Neural cell (in vitro differentiated cells): ENCODE measurements at regions not wholly inside any gene's neighbourhood (a gene's known extent, or its start where the extent isn't known, plus 50 kb on each side); places are given as distances from the start of the nearest gene placed in this dataset.

Experiments used
- H2AFZ ChIP-seq: fragments of 200-600, 300-800 bp; sonication (generic), shearing (Covaris generic); 2 replicates; pipeline ENCODE4 v1.6.0; 2014; ENCODE audit warnings: low read depth, mild to moderate bottlenecking, antibody characterized with exemption, low read length, moderate library complexity
- H3F3A ChIP-seq: fragments of 200-600 bp; shearing (Covaris generic); 2 replicates; pipeline ENCODE4 v1.6.1; 2016; ENCODE audit warnings: mild to moderate bottlenecking, moderate library complexity, mixed read lengths, antibody characterized with exemption, low read length; ENCODE audit not compliant: insufficient read depth, poor library complexity, severe bottlenecking
- H3K27ac ChIP-seq: fragments of 200-600, 300-800 bp; sonication (generic), shearing (Covaris generic); 2 replicates; pipeline ENCODE4 v1.5.1; 2014; ENCODE audit warnings: mild to moderate bottlenecking, low read length, moderate library complexity
- H3K27me3 ChIP-seq: fragments of 300-800, 200-600 bp; sonication (generic), shearing (Covaris generic); 2 replicates; pipeline ENCODE4 v1.6.0; 2014; ENCODE audit warnings: mild to moderate bottlenecking, low read depth, low read length, moderate library complexity; ENCODE audit not compliant: insufficient read depth
- H3K36me3 ChIP-seq: fragments of 300-800, 200-600 bp; sonication (generic), shearing (Covaris generic); 2 replicates; pipeline ENCODE4 v1.5.1; 2014; ENCODE audit warnings: mild to moderate bottlenecking, antibody characterized with exemption, low read length, moderate library complexity; ENCODE audit not compliant: insufficient read depth
- H3K4me2 ChIP-seq: fragments of 300-800, 200-600 bp; sonication (generic), shearing (Covaris generic); 2 replicates; pipeline ENCODE4 v1.6.0; 2014; ENCODE audit warnings: mild to moderate bottlenecking, low read length
- H3K4me3 ChIP-seq: fragments of 300-800, 200-600 bp; sonication (generic), shearing (Covaris generic); 2 replicates; pipeline ENCODE4 v1.5.1; 2014; ENCODE audit warnings: mild to moderate bottlenecking, low read length, moderate library complexity
- H3K79me2 ChIP-seq: fragments of 200-600 bp; shearing (Covaris generic); replicated peaks from 2 replicates; pipeline ENCODE4 v1.6.0; 2014; ENCODE audit warnings: mild to moderate bottlenecking, low read length, moderate library complexity; ENCODE audit not compliant: insufficient read depth
- H3K9ac ChIP-seq: fragments of 300-800, 200-600 bp; sonication (generic), shearing (Covaris generic); 2 replicates; pipeline ENCODE4 v1.6.1; 2016; ENCODE audit warnings: mild to moderate bottlenecking, low read length, mixed read lengths
- H3K9me2 ChIP-seq: fragments of 200-600 bp; shearing (Covaris generic); 2 replicates; pipeline ENCODE4 v1.6.1; 2016; ENCODE audit warnings: mild to moderate bottlenecking, low read length, mixed read lengths; ENCODE audit not compliant: insufficient read depth
- H3K9me3 ChIP-seq: fragments of 200-600, 300-800 bp; sonication (generic), shearing (Covaris generic); 2 replicates; pipeline ENCODE4 v1.6.1; 2016; ENCODE audit warnings: mild to moderate bottlenecking, mixed run types, low read length, moderate library complexity, mixed read lengths
- H4K20me1 ChIP-seq: fragments of 200-600 bp; shearing (Covaris generic); 2 replicates; pipeline ENCODE4 v1.6.1; 2016; ENCODE audit warnings: mild to moderate bottlenecking, mixed run types; ENCODE audit not compliant: insufficient read depth
- CTCF ChIP-seq: fragments of 450-650 bp; IDR thresholded peaks from 2 replicates; pipeline ENCODE4 v1.5.1; 2014; ENCODE audit warnings: antibody characterized with exemption, mild to moderate bottlenecking, moderate library complexity; ENCODE audit not compliant: poor library complexity, severe bottlenecking
- EP300 ChIP-seq: fragments of 450-650 bp; conservative IDR thresholded peaks from 2 replicates; pipeline ENCODE4 v1.6.1; 2014; ENCODE audit warnings: antibody characterized with exemption, mild to moderate bottlenecking, moderate library complexity; ENCODE audit not compliant: poor library complexity, severe bottlenecking
- EZH2 ChIP-seq: fragments of 200-600, 300-800 bp; shearing (Covaris generic), sonication (generic); IDR thresholded peaks from 2 replicates; pipeline ENCODE4 v1.6.1; 2014; ENCODE audit warnings: antibody characterized with exemption, low read length, borderline replicate concordance, mild to moderate bottlenecking; ENCODE audit not compliant: insufficient read depth, poor library complexity, severe bottlenecking
- MXI1 ChIP-seq: fragments of 450-650 bp; conservative IDR thresholded peaks from 2 replicates; pipeline ENCODE4 v1.6.1; 2014; ENCODE audit warnings: antibody characterized with exemption, mild to moderate bottlenecking; ENCODE audit not compliant: poor library complexity, severe bottlenecking
- POLR2AphosphoS5 ChIP-seq: IDR thresholded peaks from 2 replicates; pipeline ENCODE4 v1.6.1; 2012
- RAD21 ChIP-seq: fragments of 450-650 bp; conservative IDR thresholded peaks from 2 replicates; pipeline ENCODE4 v1.6.1; 2014; ENCODE audit warnings: antibody characterized with exemption, mild to moderate bottlenecking, moderate library complexity
- REST ChIP-seq: IDR thresholded peaks from 2 replicates; pipeline ENCODE4 v1.6.1; 2012; ENCODE audit warnings: borderline replicate concordance
- SMC3 ChIP-seq: fragments of 450-650 bp; conservative IDR thresholded peaks from 2 replicates; pipeline ENCODE4 v1.6.1; 2014; ENCODE audit warnings: antibody characterized with exemption, mild to moderate bottlenecking, moderate library complexity; ENCODE audit not compliant: poor library complexity
- TAF1 ChIP-seq: IDR thresholded peaks from 2 replicates; pipeline ENCODE4 v1.6.1; 2012; ENCODE audit warnings: low read depth

- Histone ChIP-seq H3K9ac (no peak overlapping the region), H3K36me3 (no peaks in the 10 kb centered on the region), H3K4me3 (no peak overlapping the region), H3K27ac (no peak overlapping the region), H3F3A (no peaks in the 10 kb centered on the region), H3K79me2 (no peaks in the 10 kb centered on the region), H3K9me3 (no peaks in the 10 kb centered on the region), H3K9me2 (no peaks in the 10 kb centered on the region), H3K4me2 (no peak overlapping the region), H4K20me1 (no peaks in the 10 kb centered on the region), H2AFZ (no peak overlapping the region), H3K27me3 (no peaks in the 10 kb centered on the region)
- TF ChIP-seq REST (no peak), POLR2AphosphoS5 (no peak), EP300 (no peak), EZH2 (no peak), SMC3 (no peak), RAD21 (no peak), TAF1 (no peak), CTCF (no peak), MXI1 (no peak)
Observed at GRCh38 chr7:86931439-86931838, 128.0 kb downstream of the ELAPOR2 start.

GRCh38 chr7:86930554-86931307 is 128.7 kb downstream of the ELAPOR2 start:
- Histone ChIP-seq H3F3A (no peaks in the 10 kb centered on the region), H4K20me1 (no peaks in the 10 kb centered on the region), H3K79me2 (no peaks in the 10 kb centered on the region), H3K9ac (no peak overlapping the region), H2AFZ (no peak overlapping the region), H3K36me3 (no peaks in the 10 kb centered on the region), H3K9me3 (no peaks in the 10 kb centered on the region), H3K4me3 (no peak overlapping the region), H3K27me3 (no peaks in the 10 kb centered on the region), H3K4me2 (no peak overlapping the region), H3K9me2 (no peaks in the 10 kb centered on the region), H3K27ac (no peak overlapping the region)
- TF ChIP-seq CTCF: no peak
